Osteocyte (in vitro differentiated cells): ENCODE measurements at regions not wholly inside any gene's neighbourhood (a gene's known extent, or its start where the extent isn't known, plus 50 kb on each side); places are given as distances from the start of the nearest gene placed in this dataset.

Source experiments
- DNase-seq: peaks from one replicate; pipeline ENCODE4 v3.0.0; 2021; ENCODE audit warnings: mixed read lengths; ENCODE audit not compliant: unreplicated experiment; ENCODE audit errors: extremely low spot score
- H3K27ac Mint-ChIP-seq: one replicate; pipeline ENCODE4 v1.8.0; 2021; ENCODE audit warnings: mild to moderate bottlenecking, mixed read lengths; ENCODE audit not compliant: unreplicated experiment
- H3K27me3 Mint-ChIP-seq: one replicate; pipeline ENCODE4 v1.8.0; 2021; ENCODE audit warnings: mixed read lengths; ENCODE audit not compliant: unreplicated experiment
- H3K36me3 Mint-ChIP-seq: one replicate; pipeline ENCODE4 v1.8.0; 2021; ENCODE audit warnings: mixed read lengths; ENCODE audit not compliant: unreplicated experiment
- H3K4me1 Mint-ChIP-seq: one replicate; pipeline ENCODE4 v1.8.0; 2021; ENCODE audit warnings: mixed read lengths; ENCODE audit not compliant: unreplicated experiment
- H3K4me3 Mint-ChIP-seq: one replicate; pipeline ENCODE4 v1.8.0; 2021; ENCODE audit warnings: mild to moderate bottlenecking, moderate library complexity, mixed read lengths; ENCODE audit not compliant: unreplicated experiment
- H3K9me3 Mint-ChIP-seq: one replicate; pipeline ENCODE4 v1.8.0; 2021; ENCODE audit warnings: mixed read lengths; ENCODE audit not compliant: unreplicated experiment
- CTCF ChIP-seq: fragments of 200-600 bp; sonication (generic); IDR thresholded peaks from 2 replicates; pipeline ENCODE4 v1.5.0; 2021; ENCODE audit warnings: antibody characterized with exemption, mild to moderate bottlenecking, moderate library complexity

GRCh38 chr5:54852007-54852406, 133.4 kb downstream of the ESM1 start:
- no peaks in the 10 kb centered on the region for H3K36me3 Mint-ChIP-seq
- H3K27ac Mint-ChIP-seq = no peak overlapping the region
- no peak for DNase-seq
- H3K4me1 Mint-ChIP-seq = no peaks in the 10 kb centered on the region
- peak; percentile 11 for TF ChIP-seq CTCF
- H3K27me3 Mint-ChIP-seq = peaks cover 32% of the 10 kb centered on the region
- H3K9me3 Mint-ChIP-seq = no peaks in the 10 kb centered on the region
- H3K4me3 Mint-ChIP-seq = no peak overlapping the region

GRCh38 chr5:54851449-54851848, 133.9 kb downstream of the ESM1 start:
- H3K9me3 Mint-ChIP-seq = no peaks in the 10 kb centered on the region
- no peaks in the 10 kb centered on the region for H3K36me3 Mint-ChIP-seq
- no peak overlapping the region for H3K27ac Mint-ChIP-seq
- H3K4me3 Mint-ChIP-seq = no peak overlapping the region
- peaks cover 32% of the 10 kb centered on the region for H3K27me3 Mint-ChIP-seq
- TF ChIP-seq CTCF = no peak
- H3K4me1 Mint-ChIP-seq = no peaks in the 10 kb centered on the region
- DNase-seq = no peak

GRCh38 chr5:54848581-54848980, 136.8 kb downstream of the ESM1 start:
- Mint-ChIP-seq H3K9me3 (no peaks in the 10 kb centered on the region), H3K27ac (no peak overlapping the region), H3K36me3 (no peaks in the 10 kb centered on the region), H3K4me3 (no peak overlapping the region), H3K4me1 (peaks cover 10% of the 10 kb centered on the region), H3K27me3 (peaks cover 22% of the 10 kb centered on the region)
- no peak for DNase-seq
- no peak for TF ChIP-seq CTCF

- no peaks in the 10 kb centered on the region for H3K36me3 Mint-ChIP-seq
- H3K9me3 Mint-ChIP-seq = no peaks in the 10 kb centered on the region
- peaks cover 11% of the 10 kb centered on the region for H3K27me3 Mint-ChIP-seq
- no peak for DNase-seq
- no peak overlapping the region for H3K4me3 Mint-ChIP-seq
- H3K27ac Mint-ChIP-seq = no peak overlapping the region
- peaks cover 10% of the 10 kb centered on the region for H3K4me1 Mint-ChIP-seq
- no peak for TF ChIP-seq CTCF
Measured at GRCh38 chr5:54845567-54845941, 139.8 kb downstream of the ESM1 start.

GRCh38 chr5:54844905-54845566, 140.4 kb downstream of the ESM1 start:
- Mint-ChIP-seq H3K9me3 (no peaks in the 10 kb centered on the region), H3K4me3 (no peak overlapping the region), H3K27ac (peak overlapping the region; percentile 2), H3K27me3 (peaks cover 7% of the 10 kb centered on the region), H3K4me1 (peaks cover 10% of the 10 kb centered on the region), H3K36me3 (no peaks in the 10 kb centered on the region)
- peak; percentile 71 for TF ChIP-seq CTCF
- no peak for DNase-seq
